GM12864 (cell line): ENCODE measurements at regions not wholly inside any gene's neighbourhood (a gene's known extent, or its start where the extent isn't known, plus 50 kb on each side); places are given as distances from the start of the nearest gene placed in this dataset.

Experiments
- DNase-seq: peaks from one replicate; pipeline ENCODE4 v3.0.0-alpha.2; 2011; ENCODE audit warnings: low read depth
- H3K4me3 ChIP-seq: 2 replicates; pipeline ENCODE4 v1.5.1; 2011; ENCODE audit warnings: mild to moderate bottlenecking, low read depth, low read length, control low read depth
- TF ChIP-seq, protein P1 (sequence below): IDR thresholded peaks from 2 replicates; pipeline ENCODE4 v1.5.1; 2011; ENCODE audit warnings: low read depth, mild to moderate bottlenecking, moderate library complexity, low read length, control low read depth, inconsistent platforms; ENCODE audit errors: missing control alignments

DNA sequence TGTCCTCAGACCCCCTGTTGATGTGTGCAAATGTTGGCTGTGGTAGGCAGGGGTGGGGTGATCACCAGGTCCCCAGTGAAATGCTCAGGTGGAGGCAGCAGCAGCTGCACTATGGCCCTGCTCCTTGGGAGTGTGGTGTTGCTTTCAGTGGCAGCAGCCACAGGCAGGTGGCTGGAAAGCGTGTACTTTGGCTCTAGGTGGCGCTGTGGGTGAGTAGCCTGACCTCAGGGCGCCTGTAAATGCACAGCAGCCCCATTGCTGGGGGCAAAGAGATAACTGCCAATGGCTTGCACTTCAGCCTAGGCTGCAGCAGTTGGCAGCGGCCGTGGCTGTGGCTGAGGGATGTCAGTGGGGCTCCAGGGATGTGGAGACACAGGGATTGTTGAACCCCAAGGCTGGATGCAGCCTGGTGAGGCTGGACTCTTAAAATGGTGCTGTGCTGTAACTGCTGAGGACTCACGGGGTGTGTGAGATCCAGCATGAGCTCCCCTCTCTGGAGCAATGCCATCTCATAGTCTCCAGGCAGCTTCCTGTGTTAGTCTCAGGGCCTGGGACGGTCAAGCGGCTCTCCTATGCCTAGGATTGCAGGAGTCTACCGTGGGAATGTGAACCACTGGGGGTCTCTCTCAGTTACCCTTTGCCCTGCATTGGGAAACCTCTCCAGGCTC is 421.7 kb upstream of the HTR2C start:
- no peak for DNase-seq
- TF ChIP-seq, protein P1, sequence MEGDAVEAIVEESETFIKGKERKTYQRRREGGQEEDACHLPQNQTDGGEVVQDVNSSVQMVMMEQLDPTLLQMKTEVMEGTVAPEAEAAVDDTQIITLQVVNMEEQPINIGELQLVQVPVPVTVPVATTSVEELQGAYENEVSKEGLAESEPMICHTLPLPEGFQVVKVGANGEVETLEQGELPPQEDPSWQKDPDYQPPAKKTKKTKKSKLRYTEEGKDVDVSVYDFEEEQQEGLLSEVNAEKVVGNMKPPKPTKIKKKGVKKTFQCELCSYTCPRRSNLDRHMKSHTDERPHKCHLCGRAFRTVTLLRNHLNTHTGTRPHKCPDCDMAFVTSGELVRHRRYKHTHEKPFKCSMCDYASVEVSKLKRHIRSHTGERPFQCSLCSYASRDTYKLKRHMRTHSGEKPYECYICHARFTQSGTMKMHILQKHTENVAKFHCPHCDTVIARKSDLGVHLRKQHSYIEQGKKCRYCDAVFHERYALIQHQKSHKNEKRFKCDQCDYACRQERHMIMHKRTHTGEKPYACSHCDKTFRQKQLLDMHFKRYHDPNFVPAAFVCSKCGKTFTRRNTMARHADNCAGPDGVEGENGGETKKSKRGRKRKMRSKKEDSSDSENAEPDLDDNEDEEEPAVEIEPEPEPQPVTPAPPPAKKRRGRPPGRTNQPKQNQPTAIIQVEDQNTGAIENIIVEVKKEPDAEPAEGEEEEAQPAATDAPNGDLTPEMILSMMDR, result peak; percentile 13
- H3K4me3 ChIP-seq, result no peak overlapping the region

DNA sequence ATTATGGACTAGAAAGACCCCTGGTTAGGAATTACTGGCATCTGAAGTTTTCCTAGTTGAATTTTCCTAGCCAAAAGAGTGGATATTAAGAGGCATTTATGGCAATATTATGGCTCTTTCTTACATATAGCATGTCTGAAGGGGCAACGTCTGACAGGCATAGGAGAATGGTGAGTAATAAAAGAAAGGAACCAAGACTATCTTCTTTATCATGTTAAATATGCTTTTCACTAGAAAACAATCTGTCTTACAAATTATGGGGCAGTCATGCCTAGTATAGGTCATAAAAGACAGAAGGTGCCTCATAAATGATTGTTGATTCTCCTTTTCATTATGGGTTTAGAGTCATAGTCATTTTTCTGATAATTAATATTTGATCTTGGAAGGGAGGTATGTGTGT is 431.1 kb upstream of the HTR2C start:
- no peak for DNase-seq
- TF ChIP-seq, protein P1, result no peak
- no peak overlapping the region for H3K4me3 ChIP-seq

DNA sequence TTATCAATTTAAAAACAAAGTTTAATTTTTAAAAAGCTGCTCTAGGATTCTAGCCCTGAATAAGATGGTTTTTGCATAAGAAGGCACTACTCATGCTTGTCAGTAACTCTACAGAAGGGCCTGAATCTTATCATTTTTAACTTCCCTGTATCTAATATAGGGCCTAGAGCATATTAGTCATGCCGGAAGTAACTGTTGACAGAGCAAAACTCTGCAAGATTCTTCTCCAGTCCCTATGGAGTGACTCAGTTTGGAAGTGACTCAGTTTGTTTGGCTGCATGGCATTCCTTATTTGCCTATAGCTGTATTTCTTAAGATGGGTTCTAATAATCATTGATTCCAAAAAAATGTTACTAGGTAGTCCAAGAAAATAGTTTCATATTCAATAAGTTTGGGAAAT is 431.8 kb upstream of the HTR2C start:
- H3K4me3 ChIP-seq, result no peak overlapping the region
- TF ChIP-seq, protein P1, result no peak
- no peak for DNase-seq

DNA sequence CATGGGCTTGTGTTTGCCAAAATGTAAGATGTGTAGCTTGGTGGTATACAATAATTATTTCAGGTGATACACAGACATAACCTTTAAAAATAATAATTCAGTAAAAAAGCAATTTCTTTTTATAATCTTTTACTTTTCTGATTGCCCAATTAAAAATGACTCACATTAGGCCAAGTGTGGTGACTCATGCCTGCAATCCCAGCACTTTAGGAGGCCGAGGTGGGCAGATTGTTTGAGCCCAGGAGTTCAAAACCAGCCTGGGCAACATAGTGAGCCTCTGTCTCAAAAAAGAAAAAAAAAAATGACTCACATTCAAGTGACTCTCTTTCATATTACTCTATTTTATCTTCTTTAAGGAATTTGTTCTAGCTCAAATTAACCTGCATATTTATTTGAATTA is 449.4 kb upstream of the HTR2C start:
- no peak for DNase-seq
- H3K4me3 ChIP-seq, result no peak overlapping the region
- TF ChIP-seq, protein P1, result no peak

DNA sequence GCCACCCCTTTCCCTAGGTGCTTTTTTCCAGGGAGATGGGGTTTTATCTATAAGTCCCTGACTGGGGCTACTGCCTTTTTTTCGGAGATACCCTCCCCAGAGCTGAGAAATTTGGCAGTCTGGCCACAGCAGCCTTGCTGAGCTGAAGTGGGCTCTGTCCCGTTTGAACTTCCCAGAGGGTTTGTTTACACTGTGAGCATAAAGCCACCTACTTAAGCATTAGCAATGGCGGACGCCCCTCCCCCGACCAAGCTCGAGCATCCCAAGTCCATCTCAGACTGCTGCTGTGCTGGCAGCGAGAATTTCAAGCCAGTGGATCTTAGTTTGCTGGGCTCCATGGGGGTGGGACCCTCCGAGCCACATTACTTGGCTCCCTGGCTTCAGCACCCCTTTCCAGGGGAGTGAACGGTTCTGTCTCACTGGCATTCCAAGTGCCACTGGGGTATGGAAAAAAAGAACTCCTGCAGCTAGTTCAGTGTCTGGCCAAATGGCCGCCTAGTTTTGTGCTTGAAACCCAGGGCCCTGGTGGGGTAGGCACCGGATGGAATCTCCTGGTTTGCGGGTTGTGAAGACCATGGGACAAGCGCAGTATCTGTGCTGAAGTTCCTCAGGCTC is 456.4 kb upstream of the HTR2C start:
- TF ChIP-seq, protein P1, result no peak
- DNase-seq, result no peak
- H3K4me3 ChIP-seq, result no peak overlapping the region

DNA sequence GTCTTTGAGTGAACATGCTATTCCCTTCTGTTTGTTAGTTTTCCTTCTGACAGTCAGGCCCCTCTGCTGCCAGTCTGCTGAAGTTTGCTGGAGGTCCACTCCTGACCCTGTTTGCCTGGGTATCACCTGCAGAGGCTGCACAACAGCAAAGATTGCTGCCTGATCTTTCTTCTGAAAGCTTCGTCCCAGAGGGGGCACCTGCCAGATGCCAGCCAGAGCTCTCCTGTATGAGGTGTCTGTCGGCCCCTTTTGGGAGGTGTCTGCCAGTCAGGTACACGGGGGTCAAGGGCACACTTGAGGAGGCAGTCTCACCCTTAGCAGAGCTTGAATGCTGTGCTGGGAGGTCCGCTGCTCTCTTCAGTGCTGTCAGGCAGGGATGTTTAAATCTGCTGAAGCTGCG is 456.9 kb upstream of the HTR2C start:
- H3K4me3 ChIP-seq, result no peak overlapping the region
- TF ChIP-seq, protein P1, result no peak
- DNase-seq, result no peak

DNA sequence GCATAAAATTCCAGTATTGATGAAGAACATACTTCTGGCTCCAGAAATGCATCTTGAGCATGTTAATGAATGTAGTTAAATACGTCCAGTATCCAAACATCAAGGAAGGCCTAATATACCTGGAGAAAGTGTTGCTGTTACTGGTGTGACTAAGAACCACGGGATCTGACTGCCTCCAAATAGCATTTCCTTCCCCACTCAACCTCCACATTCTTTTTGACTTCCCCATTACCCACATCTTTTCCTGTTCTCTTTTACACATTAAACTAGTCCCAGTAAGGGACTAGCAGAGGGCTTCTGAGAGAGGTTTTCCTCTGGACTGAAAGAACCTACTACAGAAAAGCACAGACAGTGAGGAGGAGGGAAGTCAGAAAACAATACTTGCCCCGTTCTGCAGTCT is 482.8 kb upstream of the HTR2C start:
- DNase-seq, result no peak
- TF ChIP-seq, protein P1, result no peak
- H3K4me3 ChIP-seq, result no peak overlapping the region
